ENCODE measurements at regions not wholly inside any gene's neighbourhood (a gene's known extent, or its start where the extent isn't known, plus 50 kb on each side); places are given as distances from the start of the nearest gene placed in this dataset.

DNA sequence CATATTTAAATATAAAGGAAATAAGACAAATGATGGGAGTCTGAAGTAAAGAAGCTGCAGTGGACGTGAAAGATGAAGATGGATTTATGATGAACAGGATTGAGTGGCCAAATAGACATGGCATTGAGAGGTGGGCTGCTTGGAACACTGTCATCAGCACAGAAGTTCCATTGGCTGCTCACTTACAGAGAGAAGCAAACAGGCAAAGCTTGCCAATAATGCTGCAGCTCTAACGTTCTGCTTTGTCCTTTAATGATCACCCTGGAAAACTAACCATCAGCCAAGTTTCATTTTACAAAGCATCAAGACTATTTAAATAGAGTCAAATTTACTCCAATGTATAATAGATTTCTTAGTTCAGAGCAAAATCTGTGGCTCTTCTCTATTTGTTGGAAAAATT, 721.4 kb downstream of the TMTC2 start:
- DNase-seq = no peak

DNA sequence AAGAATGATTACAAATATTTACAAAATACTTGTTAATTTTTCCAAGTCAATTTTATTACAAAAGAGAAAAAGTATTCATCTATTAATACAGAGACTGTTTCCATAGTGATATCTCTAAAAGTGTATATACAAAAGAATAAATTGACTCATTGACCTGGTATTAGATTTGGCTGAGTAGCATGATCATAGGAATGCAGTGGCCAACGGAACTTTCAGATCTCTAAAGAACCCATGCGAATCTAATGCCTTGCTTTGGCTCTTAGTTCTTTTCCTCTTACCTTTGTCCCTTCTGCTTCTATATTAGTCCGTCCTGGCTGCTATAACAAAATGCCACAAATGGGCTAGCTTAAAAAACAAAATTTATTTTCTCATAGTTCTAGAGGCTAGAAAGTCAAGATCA, 717.8 kb downstream of the TMTC2 start:
- DNase-seq = no peak

DNA sequence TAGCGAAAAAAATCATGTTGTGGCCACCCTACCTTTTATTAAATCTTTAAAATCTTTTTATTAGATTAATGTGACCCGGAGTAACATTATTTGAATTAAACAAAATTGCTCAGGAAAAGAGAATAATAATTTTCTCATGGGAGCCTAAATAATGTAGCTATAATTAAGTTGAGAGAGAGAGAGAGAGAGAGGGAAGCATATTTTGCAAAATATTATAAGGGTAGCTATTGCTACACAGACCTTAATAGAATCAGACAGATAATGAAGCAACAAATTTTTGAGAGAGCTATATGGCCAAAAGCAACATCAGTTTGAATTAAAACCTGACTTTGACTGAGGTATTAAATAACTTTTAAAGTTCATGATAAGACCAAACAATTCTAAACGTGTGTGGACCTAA, 703.5 kb downstream of the TMTC2 start:
- DNase-seq = no peak

DNA sequence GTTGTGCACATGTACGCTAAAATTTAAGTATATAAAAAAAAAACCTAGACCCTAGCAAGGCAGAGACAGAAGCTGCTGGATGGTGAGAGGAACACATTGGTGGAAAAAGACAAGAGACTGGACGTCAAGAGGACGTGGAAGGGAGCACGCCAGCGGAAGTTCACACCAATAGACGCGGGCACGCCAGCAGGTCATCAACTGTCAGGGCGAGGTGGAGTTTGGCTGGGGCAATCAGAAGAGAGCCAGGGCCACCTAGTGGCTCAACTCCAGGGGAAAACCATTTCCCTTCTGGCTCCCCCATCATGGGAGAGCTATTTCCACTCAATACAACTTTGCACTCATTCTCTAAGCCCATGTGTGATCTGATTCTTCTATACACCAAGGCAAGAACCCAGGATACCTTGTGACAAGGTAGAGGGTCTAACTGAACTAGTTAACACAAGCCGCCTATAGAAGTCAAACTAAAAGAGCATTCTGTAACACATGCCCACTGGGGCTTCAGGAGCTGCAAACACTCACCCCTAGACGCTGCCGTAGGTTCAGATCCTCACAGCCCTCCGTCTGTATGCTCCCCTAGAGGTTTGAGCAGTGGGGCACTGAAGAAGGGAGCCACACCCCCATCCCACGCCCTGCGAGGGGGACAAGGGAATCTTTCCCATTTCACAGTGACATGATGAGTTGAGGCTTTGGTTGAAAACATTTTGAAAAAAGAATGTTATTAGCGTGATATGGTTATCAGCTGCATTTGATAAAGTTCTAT, 702.7 kb downstream of the TMTC2 start:
- DNase-seq = no peak

DNA sequence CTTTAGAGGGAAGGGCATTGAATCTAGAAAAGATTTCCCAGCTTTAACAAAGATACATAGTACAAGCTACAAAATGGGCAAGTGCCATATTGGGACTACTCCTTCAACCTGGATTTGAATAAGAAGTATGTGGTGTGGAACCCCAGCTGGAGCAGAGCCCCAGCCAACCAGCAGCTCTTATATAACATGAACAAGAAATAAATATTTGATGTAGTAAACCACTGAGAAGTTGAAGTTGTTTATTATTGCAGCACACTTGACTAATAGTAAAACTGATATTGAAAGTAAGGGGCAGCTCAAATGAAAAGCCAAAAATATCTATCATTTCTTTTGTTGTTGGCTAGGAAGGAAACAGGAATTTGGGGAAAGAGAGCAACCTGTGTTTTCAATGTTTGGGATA, 701.8 kb downstream of the TMTC2 start:
- no peak for DNase-seq

DNA sequence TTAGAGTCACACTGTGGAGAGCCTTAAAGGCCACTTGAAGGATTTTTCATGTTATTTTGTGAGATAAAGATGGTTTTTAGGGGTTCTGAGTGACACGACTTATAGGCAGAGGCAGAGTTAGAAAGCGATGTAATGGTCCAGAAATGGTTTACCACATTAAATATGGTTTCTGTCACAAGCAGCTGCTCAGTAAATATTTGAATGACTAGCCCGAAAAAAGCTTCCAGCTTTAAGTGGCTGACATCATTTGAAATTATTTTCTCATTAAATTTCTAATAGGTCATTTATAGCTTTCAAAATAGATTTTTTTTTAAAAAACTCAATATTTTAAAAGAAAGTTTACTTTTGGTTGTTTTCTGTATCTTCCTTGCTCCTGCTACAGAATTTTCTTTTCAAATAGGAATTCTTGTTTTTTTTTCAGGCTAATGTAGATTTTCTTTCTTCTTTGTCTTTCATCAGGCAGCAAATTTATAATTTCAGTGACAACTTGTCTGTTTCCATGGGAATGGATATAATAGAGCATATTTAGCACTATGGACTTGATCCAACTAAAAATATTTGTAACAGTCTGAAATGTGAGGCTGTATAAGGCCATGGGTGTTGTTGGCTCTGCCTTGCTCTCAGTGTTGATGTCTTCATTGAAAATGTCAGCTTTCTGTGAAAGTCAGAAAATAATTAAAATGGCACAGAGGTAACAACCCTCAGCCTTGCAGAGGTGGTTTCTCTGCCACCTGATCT, 700.0 kb downstream of the TMTC2 start:
- no peak for DNase-seq

DNA sequence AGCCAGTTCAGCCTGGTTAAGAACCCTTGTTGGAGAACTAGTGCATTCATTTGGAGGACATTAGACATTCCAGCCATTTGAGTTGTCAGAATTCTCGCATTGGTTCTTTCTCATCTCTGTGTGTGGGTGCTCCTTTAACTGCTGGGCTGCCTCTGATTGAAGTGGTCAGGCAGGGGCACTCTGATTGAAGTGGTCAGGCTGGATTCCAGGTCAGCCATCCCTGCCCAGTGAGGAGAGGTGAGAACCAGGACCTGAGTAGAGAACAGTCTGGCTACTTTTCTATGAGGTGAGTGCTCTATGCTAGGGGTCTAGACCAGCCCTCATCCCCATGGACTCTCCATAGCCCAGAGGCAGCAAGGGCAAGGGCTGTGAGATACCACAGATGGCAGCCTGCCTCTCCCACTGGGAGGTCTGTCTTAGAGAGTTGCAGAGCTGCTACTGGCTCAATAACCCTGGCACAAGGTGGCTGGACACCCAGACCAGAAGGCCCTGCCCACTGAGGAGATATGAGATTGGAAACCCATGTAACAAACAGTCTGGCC, 691.6 kb downstream of the TMTC2 start:
- no peak for DNase-seq

DNA sequence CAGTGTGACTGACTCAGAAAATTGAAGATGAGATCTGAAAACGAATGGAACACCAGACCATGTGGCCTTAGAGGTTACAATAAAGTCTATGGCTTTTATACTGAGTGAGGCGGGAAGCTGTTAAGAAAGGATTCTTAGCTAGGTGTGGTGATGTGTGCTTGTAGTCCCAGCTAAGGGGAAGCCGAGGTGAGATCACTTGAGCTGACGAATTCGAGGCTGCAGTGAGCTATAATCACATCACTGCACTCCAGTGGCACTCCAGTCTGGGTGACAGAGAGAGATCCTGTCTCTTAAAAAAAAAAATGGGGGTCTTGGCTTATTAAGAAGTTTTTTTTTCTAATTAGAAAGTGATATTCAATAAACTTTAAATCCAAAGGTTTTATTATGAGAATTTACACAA, 678.6 kb downstream of the TMTC2 start:
- DNase-seq = no peak

DNA sequence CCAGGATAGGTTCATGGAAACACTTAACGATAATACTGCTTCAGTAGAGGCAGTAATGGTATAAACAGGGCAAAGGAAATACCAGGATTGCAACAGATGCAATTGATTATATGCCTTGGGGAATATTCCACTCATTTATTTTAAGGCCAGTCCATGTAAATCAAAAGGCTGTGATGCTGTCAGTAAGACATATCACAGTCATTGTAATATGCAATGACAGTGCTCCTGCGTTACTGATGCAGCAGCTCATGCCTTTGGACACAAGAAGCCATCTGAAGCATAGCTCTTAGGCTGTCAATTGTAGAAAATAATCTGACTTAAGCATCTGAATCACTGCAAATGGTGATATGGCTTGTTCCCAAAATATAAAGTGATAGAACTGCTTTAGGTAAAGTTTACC, 674.8 kb downstream of the TMTC2 start:
- DNase-seq = no peak

DNA sequence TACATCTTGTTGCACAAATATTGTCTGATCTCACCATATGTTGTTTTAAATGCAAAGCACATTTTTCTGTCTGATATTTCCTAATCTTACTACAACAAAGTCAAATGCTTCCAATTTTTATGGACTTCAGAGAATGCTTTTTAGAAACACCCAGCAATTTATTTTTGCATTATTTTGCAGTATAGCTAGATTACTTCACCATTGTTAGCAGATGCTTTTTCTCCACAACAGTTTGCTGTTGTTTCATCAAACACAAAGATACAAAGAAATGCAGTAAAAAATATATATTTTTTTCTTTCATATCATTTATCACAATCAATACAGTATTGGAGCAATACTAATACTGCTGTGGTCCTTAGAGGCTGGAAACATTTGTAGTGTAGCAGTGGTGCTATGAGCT, 674.4 kb downstream of the TMTC2 start:
- DNase-seq = no peak

DNA sequence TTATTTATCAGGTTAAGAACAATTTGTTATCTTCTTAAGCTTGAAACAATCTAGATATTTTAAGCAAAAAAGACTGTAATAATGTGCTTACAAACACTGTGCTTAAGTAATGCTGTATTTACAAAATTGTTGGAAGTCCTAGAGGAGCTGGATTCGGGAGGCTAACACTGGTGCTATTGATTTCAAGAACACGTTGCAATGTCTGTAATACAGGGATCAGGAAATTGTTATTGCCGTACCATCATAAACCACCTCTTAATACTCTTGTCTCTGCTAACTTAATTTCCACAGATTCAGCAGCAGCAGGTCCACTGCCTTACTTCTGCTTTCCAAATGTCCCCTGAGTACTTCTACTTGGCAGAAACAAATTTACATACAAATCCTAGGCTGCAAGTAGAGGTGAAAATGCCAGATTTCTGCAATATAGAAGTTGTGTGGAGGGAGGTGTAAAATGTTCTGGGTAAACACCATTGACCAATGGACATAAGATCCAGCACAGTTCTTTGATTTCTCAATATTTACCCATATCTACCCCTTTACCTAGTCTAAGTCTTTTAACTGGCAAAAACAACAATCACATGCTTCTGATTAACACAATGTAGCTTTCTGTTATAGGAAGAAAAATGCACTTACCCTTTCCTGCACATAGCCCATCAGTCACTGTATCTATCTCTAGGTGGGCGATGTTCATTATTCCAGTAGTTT, 663.4 kb downstream of the TMTC2 start:
- DNase-seq = no peak

DNA sequence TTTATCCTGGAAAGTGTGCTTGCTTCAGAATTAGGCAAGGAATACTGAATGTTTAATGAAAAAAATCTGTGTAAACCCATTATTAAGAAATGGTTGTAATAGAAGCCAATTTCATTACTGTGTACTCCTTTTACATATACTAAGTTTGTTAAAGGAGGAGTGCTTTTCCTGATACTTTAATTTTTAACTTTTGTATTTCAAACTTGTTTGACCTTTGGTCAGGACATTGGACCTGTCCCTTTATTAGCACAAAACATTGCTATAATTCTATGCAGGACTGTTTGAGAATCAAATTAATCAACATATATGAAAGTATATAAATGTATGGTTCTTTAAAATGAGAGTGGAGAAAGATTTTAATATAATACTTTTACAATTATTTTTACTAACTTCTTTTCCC, 659.6 kb downstream of the TMTC2 start:
- DNase-seq = no peak

DNA sequence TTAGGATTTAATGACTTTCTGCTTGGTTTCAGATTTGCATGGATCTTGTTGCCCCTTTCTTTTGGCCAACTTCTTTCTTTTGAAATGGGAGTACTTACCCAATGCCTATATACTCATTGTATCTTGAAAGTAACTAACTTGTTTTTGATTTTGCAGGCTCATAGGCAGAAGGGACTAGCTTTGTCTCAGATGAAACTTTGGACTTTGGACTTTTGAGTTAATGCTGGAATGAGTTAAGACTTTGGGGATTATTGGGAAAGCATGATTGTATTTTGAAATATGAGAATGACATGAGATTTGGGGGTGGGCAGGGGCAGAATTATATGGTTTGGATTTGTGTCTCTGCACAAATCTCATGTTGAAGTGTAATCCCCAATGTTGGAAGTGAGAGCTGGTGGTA, 657.1 kb downstream of the TMTC2 start:
- no peak for DNase-seq

DNA sequence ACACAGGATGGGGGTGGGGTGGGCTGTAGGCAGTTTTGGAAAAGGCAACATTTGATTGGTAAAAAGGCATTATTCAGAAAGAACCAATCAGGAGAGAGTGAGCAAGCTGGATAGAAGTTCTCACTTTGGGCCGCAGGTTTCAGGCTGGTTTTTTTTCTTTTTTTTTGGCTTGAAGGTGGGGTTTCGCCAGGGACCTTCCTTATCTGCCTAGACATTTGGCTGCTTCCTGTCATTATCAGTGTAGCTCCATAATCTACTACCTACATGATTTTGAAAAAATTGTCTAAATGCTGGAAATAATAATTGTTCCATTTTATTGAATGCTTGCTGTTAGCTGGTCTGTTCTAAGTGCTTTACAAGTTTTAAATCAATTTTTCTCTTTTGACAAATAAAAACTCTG, 649.0 kb downstream of the TMTC2 start:
- no peak for DNase-seq

DNA sequence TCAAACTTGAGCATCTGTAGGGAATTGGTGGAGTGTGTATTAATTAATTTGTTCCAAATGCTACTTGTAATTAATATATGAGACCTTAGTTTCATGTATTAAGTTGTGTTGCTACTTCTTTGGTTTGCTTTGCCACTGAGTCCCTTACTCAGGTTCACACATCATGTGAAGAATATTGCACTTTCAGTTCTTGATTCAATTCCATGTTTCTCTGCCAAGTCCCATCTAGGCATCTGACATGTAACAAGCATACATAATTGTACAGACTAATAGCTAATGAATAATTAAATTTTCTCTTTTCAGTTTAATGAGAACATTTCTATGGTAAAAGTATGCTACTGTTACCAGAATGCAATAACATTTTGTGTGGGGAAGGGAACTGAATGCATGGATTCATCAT, 640.0 kb downstream of the TMTC2 start:
- no peak for DNase-seq

DNA sequence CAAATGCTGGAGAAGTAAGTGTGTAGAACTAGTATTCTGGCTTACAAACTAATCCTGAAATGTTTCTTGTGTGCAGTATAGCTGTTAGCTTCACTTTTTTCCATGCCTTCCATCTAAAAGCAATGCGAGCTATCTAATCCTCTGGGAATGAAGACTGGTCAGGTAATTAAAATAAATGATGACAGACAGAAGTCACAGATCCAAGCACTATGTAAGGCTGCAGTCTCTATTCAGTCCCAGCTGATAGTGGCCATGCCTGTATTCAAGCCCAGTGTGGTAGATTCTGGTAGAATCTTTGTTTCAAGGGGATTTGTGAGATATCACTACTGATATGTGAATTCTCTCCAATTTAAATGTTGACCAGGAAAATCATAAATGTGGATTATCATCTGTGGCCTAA, 637.2 kb downstream of the TMTC2 start:
- no peak for DNase-seq

DNA sequence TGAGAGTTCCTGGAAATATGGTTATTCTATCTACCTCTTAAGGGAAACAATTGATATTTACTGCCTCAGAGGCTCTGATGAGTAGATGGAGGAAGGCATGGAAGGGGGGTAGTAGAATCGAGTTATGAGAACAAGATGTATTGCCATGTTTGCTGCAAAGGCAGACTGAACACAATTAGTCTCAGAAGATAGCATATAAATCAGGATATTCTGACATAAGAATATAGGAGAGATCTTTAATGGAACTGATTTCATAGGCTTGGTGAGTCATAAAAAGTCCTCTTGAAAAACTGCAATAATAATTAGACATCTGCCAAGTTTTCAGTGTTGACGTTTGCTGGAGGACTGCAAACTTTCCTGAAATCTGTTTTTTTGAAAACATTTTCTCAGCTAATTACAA, 636.1 kb downstream of the TMTC2 start:
- no peak for DNase-seq

DNA sequence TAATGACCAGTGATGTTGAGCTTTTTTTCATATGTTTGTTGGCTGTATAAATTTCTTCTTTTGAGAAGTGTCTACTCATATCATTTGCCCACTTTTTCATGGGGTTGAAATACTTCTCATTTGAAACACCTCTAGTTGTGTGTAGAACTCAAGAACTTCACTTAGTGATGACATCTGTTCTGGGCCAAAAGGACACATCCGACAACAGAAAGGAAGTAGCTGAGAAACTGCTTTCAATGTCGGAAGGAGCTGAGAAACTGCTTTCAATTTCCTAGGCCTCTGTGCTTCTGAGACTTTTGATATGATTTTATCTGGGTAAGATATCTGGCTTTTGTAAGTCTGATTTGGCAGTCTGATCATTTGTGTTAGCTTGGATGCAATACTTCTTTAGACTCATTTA, 635.3 kb downstream of the TMTC2 start:
- DNase-seq = no peak

DNA sequence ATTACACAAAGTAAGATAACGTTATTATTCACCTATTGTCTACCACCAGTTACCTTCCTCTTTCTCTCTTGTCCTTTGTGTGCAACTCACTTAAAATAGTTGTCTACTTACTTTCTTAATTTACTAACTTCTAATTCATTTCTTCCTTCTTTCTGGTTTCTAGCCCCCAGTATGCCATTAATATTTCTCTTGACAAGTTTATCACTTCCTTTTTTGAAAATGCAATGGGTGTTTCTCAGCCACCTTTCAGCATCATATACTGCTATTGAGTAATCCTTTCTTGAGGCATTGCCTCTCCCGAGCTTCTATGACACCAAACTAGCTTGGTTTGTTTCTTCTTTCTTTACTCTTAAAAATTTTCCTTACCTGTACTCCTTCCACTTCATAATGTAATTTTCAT, 633.6 kb downstream of the TMTC2 start:
- no peak for DNase-seq

DNA sequence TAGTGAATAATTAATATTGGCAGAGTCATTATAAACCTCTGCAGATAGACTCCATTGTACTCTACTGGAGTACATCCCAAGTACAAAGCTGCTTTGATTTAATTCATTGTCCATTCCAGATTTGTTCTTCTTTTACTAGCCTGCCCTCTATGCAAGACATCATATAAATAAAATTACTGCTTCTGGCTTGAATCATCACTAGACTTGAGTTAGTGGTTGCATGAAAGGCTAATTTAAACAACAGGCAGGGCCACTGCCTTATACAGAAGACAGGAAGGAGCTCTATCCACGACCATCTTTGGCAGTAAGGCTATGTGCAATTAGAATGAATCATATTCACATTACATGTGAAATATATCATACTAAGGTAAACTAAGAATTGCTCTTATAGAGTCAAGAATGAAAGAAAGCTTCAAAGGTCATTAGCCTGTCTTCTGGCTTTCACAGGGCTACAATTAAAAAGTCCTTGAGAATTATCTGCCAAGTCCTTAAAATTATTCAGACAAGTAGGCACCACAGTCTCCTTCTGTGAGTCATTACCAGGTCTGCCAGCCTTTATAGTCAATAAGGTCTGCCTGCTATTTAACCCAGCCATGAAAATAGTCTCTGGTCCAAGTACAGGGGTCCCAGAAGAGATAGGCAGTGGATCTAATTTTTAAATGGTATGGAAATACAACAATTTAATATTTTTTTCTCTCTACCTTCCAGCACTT, 631.8 kb downstream of the TMTC2 start:
- DNase-seq = no peak

DNA sequence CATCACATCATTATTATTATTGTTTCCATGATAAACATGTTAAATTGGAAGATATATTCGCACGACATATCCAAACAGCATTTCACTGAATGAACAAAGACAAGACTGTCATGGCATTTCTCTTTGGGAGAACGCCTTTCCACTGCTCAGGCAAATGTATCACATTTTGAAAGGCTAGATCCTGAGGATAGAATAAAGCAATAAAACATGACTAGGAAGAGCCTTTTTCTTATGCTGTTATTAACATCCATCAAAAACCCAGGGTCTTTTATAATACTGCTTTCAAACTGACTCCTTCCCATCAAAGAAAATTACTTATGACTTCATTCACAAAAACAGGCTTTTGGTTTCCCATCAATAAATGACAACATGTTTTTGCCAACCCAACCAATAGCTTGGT, 630.9 kb downstream of the TMTC2 start:
- DNase-seq = no peak

DNA sequence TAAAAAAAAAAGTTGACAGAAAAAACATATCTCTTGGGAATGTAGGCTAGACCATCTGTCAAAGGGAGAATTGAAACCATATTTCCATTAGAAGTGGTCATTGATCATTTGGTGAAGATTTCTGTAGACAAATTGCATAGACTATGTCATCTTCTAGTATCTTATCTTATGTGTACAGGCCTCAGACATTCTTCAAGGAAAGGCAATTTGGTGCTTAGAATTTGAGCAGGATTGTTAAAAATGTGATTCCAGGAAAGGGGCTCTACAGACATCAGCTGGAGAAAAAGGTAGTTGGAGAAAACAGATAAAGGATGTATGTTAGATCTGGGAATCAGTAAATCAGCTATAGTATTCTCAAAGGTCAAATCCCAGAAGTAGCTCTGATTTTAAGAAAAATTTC, 627.1 kb downstream of the TMTC2 start:
- DNase-seq = no peak

DNA sequence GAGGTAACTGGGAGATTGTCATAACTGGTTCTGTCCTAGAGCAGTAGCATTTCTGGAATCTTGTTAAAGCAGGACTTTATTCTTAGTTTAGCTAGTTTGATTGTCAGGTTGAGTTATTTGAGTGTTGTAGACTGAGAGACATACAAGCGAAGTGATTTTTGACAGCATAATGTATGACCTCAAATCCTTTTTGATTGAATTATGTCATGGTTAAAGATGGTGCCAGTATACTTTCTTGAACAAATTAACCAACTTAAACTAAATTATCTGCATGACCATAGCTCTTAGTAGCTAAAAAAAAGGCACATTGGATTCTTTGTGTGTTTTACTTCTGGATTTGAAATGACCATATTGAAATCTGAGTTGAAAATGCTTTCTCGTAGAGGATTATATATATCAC, 626.6 kb downstream of the TMTC2 start:
- no peak for DNase-seq

Measured in NCI-H1694 treated with DMSO at 0.1 percent for 48 hours (cell line).